Panc1 (cell line): ENCODE measurements at regions not wholly inside any gene's neighbourhood (a gene's known extent, or its start where the extent isn't known, plus 50 kb on each side); places are given as distances from the start of the nearest gene placed in this dataset.

Source experiments
- TF ChIP-seq, protein P1 (sequence below): fragments of 450-650 bp; IDR thresholded peaks from 2 replicates; pipeline ENCODE4 v1.5.1; 2017; ENCODE audit warnings: mild to moderate bottlenecking
- TF ChIP-seq, protein P2 (sequence below), 2 experiments: IDR thresholded peaks; 2 replicates each; pipeline ENCODE4 v1.6.1; 2011 to 2012; ENCODE audit warnings: low read depth in 2 of 2, control low read depth in 1 of 2, low read length in 1 of 2, mild to moderate bottlenecking in 1 of 2, moderate library complexity in 1 of 2; ENCODE audit not compliant: insufficient read depth in 1 of 2

DNA sequence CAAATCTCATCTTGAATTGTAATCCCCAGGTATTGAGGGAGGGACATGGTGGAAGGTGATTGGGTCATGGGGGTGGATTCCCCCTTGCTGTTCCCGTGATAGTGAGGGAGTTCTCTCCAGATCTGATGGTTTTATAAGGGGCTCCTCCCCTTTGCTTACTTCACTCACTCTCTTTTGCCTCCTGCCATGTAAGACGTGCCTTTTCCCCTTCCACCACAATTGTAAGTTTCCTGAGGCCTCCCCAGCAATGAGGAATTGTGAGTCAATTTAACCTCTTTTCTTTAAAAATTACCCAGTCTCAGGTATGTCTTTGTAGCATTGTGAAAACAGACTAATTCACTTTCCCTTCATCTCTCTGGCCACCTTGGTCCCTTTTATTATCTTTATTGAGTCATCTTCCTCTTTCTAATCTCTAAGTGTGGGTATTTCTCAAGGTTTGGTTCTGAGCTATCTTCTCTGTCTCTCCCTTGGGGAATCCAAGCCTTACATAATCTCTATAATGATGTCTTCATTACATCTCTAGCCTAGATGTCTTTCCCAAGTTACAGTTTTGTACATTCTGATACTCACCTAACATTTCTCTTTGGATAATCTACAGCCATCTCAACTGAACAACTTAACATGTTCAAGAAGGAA, 99.1 kb upstream of the JCAD start:
- TF ChIP-seq, protein P1, sequence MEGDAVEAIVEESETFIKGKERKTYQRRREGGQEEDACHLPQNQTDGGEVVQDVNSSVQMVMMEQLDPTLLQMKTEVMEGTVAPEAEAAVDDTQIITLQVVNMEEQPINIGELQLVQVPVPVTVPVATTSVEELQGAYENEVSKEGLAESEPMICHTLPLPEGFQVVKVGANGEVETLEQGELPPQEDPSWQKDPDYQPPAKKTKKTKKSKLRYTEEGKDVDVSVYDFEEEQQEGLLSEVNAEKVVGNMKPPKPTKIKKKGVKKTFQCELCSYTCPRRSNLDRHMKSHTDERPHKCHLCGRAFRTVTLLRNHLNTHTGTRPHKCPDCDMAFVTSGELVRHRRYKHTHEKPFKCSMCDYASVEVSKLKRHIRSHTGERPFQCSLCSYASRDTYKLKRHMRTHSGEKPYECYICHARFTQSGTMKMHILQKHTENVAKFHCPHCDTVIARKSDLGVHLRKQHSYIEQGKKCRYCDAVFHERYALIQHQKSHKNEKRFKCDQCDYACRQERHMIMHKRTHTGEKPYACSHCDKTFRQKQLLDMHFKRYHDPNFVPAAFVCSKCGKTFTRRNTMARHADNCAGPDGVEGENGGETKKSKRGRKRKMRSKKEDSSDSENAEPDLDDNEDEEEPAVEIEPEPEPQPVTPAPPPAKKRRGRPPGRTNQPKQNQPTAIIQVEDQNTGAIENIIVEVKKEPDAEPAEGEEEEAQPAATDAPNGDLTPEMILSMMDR: no peak
- TF ChIP-seq, protein P2, sequence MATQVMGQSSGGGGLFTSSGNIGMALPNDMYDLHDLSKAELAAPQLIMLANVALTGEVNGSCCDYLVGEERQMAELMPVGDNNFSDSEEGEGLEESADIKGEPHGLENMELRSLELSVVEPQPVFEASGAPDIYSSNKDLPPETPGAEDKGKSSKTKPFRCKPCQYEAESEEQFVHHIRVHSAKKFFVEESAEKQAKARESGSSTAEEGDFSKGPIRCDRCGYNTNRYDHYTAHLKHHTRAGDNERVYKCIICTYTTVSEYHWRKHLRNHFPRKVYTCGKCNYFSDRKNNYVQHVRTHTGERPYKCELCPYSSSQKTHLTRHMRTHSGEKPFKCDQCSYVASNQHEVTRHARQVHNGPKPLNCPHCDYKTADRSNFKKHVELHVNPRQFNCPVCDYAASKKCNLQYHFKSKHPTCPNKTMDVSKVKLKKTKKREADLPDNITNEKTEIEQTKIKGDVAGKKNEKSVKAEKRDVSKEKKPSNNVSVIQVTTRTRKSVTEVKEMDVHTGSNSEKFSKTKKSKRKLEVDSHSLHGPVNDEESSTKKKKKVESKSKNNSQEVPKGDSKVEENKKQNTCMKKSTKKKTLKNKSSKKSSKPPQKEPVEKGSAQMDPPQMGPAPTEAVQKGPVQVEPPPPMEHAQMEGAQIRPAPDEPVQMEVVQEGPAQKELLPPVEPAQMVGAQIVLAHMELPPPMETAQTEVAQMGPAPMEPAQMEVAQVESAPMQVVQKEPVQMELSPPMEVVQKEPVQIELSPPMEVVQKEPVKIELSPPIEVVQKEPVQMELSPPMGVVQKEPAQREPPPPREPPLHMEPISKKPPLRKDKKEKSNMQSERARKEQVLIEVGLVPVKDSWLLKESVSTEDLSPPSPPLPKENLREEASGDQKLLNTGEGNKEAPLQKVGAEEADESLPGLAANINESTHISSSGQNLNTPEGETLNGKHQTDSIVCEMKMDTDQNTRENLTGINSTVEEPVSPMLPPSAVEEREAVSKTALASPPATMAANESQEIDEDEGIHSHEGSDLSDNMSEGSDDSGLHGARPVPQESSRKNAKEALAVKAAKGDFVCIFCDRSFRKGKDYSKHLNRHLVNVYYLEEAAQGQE (IDR thresholded peaks at IDR 0.05; ENCODE audit: insufficient read depth in 1 of 2, low read depth in 2 of 2, low read length in 1 of 2): no peak
